Sciatic nerve (tissue), 2 donors: ENCODE measurements at regions not wholly inside any gene's neighbourhood (a gene's known extent, or its start where the extent isn't known, plus 50 kb on each side); places are given as distances from the start of the nearest gene placed in this dataset.
"Not testable (repeated sequence)": the region's sequence is repeated elsewhere in the genome, so short reads cannot be mapped to it uniquely, and the experiment has no call there.

Experiments
- ATAC-seq: fragments of 200-7000 bp; cut with Tn5 transposase; one replicate; pipeline ENCODE4 v1.9.1; 2020; ENCODE audit warnings: mild to moderate bottlenecking, moderate library complexity
- DNase-seq: peaks from one replicate; pipeline ENCODE4 v3.0.0-alpha.2; 2020; ENCODE audit warnings: low spot score
- intact Hi-C: fragments of 100-400 bp; cut with DNase I; formaldehyde crosslinking; loops from one replicate; pipeline ENCODE4 v1.14.2; 2022
- donor health status: DM: no; HTN: no; CAD: no.
- donor health status: DM: no; HTN: no; CAD: no.

DNA sequence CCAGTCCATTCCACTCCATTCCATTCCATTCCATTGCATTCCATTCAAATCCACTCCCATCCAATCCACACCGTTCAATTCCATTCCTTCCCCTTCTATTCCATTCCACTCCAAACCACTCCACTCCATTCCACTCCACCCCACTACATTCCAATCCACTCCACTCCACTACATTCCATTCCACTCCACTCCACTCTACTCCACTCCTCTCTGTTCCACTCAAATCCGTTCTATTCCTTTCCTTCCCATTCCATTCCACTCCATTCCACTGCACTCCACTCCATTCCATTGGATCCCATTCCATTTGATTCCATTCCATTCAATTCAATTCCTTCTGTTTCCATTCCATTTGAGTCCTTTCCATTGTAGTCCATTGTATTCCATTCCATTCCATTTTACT is 2568.3 kb upstream of the TPTE start:
- ATAC-seq (peak; percentile 5), DNase-seq (no peak)
- intact Hi-C loops: no loop called here

DNA sequence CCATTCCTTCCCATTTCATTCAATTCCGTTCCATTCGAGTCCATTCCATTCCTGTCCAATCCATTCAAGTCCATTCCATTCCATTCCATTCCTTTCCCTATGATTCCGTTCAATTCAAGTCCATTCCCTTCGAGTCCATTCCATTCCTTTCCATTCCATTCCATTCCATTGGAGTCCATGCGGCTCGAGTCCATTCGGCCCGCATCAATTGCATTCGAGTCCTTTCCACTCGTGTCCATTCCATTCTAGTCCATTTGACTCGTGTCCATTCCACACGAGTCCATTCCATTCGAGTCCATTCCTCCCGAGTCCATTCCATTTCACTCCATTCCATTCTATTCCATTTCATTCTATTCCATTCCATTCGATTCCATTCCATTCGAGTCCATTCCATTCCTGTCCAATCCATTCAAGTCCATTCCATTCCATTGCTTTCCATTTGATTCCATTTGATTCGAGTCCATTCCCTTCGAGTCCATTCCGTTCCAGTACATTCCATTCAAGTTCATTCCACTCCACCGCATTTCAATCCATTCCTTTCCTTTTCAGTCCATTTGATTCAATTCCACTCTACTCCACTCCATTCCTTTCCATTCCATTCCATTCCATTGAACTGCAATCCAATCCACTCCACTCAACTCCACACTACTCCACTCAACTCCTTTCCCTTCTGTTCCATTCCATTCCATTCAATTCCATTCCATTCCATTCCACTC is 2565.9 kb upstream of the TPTE start:
- DNase-seq, intact Hi-C loops, ATAC-seq: not testable (repeated sequence)

DNA sequence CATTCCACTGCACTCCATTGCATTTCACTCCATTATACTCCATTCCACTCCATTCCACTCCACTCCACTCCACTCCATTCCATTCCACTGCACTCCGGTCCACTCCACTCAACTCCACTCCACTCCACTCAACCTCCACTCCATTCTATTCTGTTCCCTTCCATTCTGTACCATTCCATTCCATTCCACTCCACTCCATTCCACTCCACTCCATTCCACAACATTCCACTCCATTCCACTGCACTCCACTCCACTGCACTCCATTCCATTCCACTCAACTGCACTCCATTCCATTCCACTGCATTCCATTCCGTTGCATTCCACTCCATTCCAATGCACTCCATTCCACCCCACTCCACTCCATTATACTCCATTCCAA is 2565.3 kb upstream of the TPTE start:
- DNase-seq, intact Hi-C loops: not testable (repeated sequence)
- ATAC-seq: peak; percentile 20

DNA sequence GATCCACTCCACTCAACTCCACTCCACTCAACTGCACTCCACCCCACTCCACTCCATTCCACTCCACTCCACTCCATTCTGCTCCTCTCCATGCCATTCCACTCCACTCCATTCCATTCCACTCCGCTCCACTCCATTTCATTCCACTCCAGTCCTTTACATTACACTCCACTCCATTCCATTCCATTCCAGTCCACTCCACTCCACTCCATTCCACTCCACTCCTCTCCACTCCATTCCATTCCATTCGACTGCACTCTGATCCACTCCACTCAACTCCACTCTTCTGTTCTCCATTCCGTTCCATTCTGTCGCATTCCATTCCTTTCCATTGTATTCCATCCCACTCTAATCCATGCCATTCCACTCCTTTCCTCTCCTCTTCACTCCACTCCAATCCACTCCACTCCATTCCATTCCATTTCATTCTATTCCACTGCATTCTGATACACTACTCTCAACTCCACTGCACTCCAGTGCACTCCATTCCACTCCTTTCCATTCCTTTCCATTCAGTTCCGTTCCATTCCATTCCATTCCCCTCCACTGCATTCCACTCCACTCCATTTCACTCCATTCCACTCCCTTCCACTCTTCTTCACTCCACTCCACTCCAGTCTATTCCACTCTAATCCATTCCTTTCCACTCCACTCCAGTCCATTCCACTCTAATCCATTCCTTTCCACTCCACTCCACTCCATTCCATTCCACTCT is 2564.2 kb upstream of the TPTE start:
- DNase-seq, intact Hi-C loops: not testable (repeated sequence)
- peak; percentile 26 for ATAC-seq

DNA sequence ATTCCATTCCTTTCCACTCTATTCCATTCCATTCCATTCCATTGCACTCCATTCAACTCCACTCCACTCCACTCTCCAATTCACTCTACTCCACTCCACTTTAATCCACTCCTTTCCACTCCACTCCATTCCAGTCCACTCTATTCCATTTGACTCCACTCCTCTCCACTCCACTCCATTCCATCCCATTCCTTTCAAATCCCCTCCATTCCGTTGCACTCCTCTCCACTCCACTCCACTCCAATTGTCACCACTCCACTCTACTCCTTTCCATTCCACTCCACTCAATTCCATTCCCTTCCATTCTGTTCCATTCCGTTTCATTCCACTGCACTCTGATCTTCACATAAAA is 2563.7 kb upstream of the TPTE start:
- intact Hi-C loops: no loop called here
- ATAC-seq (peak; percentile 33), DNase-seq (no peak)
